GM18951 (cell line): ENCODE measurements at regions not wholly inside any gene's neighbourhood (a gene's known extent, or its start where the extent isn't known, plus 50 kb on each side); places are given as distances from the start of the nearest gene placed in this dataset.

Source experiments
- POLR2A ChIP-seq: IDR thresholded peaks from 4 replicates; pipeline ENCODE4 v1.6.1; 2011; ENCODE audit warnings: mild to moderate bottlenecking; ENCODE audit not compliant: insufficient read length, insufficient read depth; ENCODE audit errors: extremely low read depth
- in situ Hi-C: fragments of 300-500 bp; cut with MboI; formaldehyde crosslinking; loops from one replicate; pipeline ENCODE4 v1.12.0; 2022; ENCODE audit warnings: low sequenced_read_pairs, mixed read lengths, inconsistent platforms; ENCODE audit not compliant: unreplicated experiment

- in situ Hi-C loops = no loop called here
- TF ChIP-seq POLR2A = no peak
These were observed 264.2 kb upstream of the TNP1 start for GRCh38 chr2:217124050-217124449.

DNA sequence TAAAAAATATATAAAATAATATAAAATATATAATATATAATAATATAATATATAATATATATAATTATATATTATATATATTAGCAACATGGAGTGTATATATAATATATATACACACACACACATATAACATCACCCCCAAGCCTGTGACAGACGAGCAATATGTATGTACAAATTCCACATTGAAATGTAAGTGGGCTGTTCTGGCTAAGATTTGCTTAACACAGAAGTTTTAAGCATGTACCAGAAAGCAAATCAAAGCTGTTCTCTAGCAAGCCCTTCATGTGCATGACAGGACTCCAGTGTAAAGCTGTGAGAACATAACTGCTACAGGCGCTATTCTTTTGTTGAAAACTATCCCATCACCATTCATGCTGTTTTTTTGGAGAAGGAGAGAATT lies 261.7 kb upstream of the TNP1 start:
- no peak for TF ChIP-seq POLR2A
- in situ Hi-C loops = no loop called here

GRCh38 chr2:217120429-217120828 lies 260.6 kb upstream of the TNP1 start:
- no peak for TF ChIP-seq POLR2A
- in situ Hi-C loops = no loop called here

DNA sequence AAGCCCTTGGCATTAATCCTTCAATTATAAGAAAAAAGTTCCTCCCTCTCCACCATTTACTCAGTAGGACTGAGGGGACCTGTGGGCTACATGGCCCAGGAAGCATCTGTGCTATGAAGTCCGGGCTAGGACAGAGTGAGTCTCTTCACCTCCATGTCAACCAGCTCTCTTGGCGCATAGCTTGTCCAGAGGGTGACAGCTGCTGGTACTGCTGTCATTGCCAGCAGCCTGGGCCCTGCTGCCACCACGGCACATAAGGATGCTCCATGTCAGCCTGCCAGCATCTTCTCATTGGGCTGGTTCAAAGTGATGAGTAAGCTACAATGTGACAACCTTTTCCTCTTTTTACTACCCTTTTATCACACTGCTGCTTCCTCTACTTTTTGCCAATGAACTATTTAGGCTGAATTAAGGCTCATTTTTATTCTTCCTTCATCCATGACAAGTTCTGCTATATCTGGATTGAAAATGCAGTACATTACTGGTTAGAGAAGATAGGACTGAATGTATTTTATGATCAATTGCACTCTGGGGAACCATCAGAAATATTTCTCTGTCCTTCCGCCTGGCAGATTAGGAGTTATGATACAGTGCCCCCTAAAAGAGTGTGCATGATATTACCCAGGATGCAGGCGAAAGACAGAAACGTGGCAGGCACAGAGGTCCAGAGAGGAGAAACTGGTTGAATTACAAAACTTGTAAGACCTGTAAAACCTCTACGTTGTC lies 258.9 kb upstream of the TNP1 start:
- TF ChIP-seq POLR2A = no peak
- in situ Hi-C loops = no loop called here

DNA sequence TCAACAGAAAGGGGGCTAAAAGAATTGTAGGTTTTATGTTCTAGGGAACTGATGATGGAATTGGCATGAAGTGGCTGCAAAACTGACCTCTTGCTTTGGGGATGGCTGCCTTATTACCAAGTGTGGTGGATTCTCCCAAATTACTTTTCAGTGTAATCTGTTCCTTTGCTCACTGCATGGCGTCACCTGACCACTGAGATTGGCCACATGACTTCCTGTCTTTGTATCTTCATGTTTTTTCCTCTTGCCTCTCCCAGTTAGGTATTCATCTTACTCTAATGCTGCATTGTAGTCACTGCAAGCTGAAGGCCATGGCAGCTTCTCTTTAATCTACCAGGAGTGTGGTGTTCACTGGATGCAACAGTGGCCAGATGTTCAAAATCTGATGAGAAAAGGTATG lies 257.7 kb upstream of the TNP1 start:
- no peak for TF ChIP-seq POLR2A
- in situ Hi-C loops = no loop called here

GRCh38 chr2:217116610-217117009 lies 256.7 kb upstream of the TNP1 start:
- no peak for TF ChIP-seq POLR2A
- in situ Hi-C loops = no loop called here

DNA sequence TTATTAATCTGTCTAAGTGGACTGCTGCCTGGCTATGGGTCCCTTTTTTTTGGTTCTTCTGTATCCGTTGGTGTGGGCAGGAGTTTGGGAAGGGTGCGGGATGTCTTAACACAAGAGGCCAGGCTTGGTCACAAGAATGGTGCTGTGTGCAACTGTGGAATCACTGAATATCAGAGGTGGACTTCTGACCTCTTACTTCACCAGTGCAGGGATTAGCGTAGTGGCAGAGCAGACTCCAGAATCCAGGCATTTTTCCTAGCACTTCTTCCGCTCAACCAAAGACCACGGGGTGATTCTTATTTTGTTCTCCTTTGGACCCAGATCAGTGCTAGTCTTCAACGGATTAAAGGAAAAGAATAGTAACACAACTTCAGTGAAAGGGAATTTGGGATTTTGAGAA lies 254.3 kb upstream of the TNP1 start:
- no peak for TF ChIP-seq POLR2A

GRCh38 chr2:217113491-217113890 lies 253.6 kb upstream of the TNP1 start:
- no peak for TF ChIP-seq POLR2A
- in situ Hi-C loops = no loop called here

More for the DNA sequence above, 254.3 kb upstream of the TNP1 start:
- in situ Hi-C loops = no loop called here

DNA sequence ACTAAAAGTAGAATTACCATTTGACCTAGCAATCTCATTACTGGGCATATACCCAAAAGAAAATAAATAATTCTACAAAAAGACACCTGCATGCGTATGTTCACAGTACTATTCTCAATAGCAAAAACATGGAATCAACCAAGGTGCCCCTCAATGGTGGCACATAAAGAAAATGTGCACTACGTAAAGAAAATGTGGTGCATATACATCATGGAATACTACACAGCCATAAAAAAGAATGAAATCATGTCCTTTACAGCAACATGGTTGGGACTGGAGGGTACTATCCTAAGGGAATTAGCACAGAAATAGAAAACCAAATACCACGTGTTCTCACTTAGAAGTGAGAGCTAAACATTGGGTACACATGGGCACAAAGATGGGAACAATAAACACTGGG lies 250.7 kb upstream of the TNP1 start:
- TF ChIP-seq POLR2A = no peak
- in situ Hi-C loops = no loop called here

GRCh38 chr2:217108575-217109027 lies 248.7 kb upstream of the TNP1 start:
- TF ChIP-seq POLR2A = no peak
- in situ Hi-C loops = no loop called here

DNA sequence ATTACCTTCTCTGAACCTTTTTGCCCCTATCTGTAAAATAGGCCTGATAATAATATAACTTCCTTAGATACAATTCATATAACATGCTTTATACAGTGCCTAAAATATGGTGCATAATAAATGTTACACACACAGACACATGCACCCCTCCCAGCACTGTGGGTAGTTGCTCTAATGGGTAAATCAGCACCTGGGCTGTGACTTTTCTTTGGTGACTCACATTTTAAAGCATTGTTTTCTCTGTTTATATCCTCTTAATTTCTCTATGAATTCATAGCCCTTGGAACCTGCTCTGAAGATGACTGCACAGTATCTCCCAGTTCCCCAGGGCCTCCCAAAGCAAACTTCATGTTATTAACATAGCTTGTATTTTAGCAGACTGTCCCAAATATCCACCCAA lies 248.2 kb upstream of the TNP1 start:
- in situ Hi-C loops = no loop called here
- TF ChIP-seq POLR2A = no peak

- in situ Hi-C loops = no loop called here
- TF ChIP-seq POLR2A = no peak
These were observed 247.6 kb upstream of the TNP1 start for GRCh38 chr2:217107480-217107879.

DNA sequence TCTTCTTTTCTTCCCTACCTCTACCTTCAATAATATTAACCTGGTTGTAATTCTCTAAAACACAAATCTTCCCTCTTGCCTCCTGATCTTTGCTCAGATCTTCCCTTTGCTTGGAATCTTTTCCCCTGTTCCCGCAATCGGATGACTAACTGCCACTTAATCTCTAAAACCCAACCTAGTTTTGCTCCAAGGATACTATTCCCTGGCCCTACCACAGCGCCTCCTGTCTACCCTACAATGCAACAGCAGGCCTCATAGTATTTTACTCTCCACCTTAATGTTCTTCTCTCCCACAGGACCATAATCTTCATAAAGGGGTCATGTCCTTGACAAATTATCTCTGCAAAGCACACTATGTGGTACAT lies 246.8 kb upstream of the TNP1 start:
- TF ChIP-seq POLR2A = no peak
- in situ Hi-C loops = no loop called here

- no peak for TF ChIP-seq POLR2A
- in situ Hi-C loops = no loop called here
These were observed 246.1 kb upstream of the TNP1 start for GRCh38 chr2:217105733-217106649.
